ENCODE measurements at regions not wholly inside any gene's neighbourhood (a gene's known extent, or its start where the extent isn't known, plus 50 kb on each side); places are given as distances from the start of the nearest gene placed in this dataset.

- TF ChIP-seq TRIM24 (CRISPR knock-in tag; IDR thresholded peaks at IDR 0.05): peak; percentile 36; the same call in 1 of the 2 replicates
- no peak for TF ChIP-seq ZNF20 (CRISPR knock-in tag; IDR thresholded peaks at IDR 0.05)
- TF ChIP-seq ZNF619 (CRISPR knock-in tag; IDR thresholded peaks at IDR 0.05): no peak
- TF ChIP-seq SRSF9 (IDR thresholded peaks at IDR 0.05; ENCODE audit: borderline replicate concordance, insufficient read depth, low read depth, low read length, poor library complexity, severe bottlenecking): no peak
- TF ChIP-seq SP2 (CRISPR knock-in tag; IDR thresholded peaks at IDR 0.05): no peak
- no peak for TF ChIP-seq GABPA (IDR thresholded peaks at IDR 0.05; ENCODE audit: low read depth, low read length)
- TF ChIP-seq GABPA (CRISPR knock-in tag; IDR thresholded peaks at IDR 0.05; ENCODE audit: low read depth): no peak
- peak; percentile 26 for TF ChIP-seq SKI (IDR thresholded peaks at IDR 0.05; ENCODE audit: partially characterized antibody)
- no peak for TF ChIP-seq ZNF672 (CRISPR knock-in tag; IDR thresholded peaks at IDR 0.05)
- peak; percentile 84 for TF ChIP-seq BCL6 (CRISPR knock-in tag; IDR thresholded peaks at IDR 0.05)
- TF ChIP-seq AHR (CRISPR knock-in tag; IDR thresholded peaks at IDR 0.05): no peak
- TF ChIP-seq KAT7 (CRISPR knock-in tag; IDR thresholded peaks at IDR 0.05; ENCODE audit: borderline replicate concordance): 0 out of 2 replicates have a peak, but pooled peaks have one; percentile 37
- no peak for TF ChIP-seq ZKSCAN5 (CRISPR knock-in tag; IDR thresholded peaks at IDR 0.05)
- TF ChIP-seq TCF7 (IDR thresholded peaks at IDR 0.05; ENCODE audit: low read depth): no peak
- no peak for TF ChIP-seq ZNF704 (CRISPR knock-in tag; IDR thresholded peaks at IDR 0.05; ENCODE audit: borderline replicate concordance)
- TF ChIP-seq ZNF879 (CRISPR knock-in tag; IDR thresholded peaks at IDR 0.05): no peak
- TF ChIP-seq JUNB (CRISPR knock-in tag; IDR thresholded peaks at IDR 0.05; ENCODE audit: borderline replicate concordance): no peak
- no peak for TF ChIP-seq EZH2 (conservative IDR thresholded peaks at IDR 0.05; ENCODE audit: low read depth, low read length)
- TF ChIP-seq HNF4G (IDR thresholded peaks at IDR 0.05; ENCODE audit: borderline replicate concordance, low read depth, low read length): no peak
- TF ChIP-seq HNF4G (CRISPR knock-in tag; IDR thresholded peaks at IDR 0.05; ENCODE audit: borderline replicate concordance, low read depth): 0 out of 2 replicates have a peak, but pooled peaks have one; percentile 26
- 0 out of 2 replicates have a peak, but pooled peaks have one; percentile 19 for TF ChIP-seq RCOR2 (CRISPR knock-in tag; IDR thresholded peaks at IDR 0.05)
- TF ChIP-seq JUND (CRISPR knock-in tag; IDR thresholded peaks at IDR 0.05): peak; percentile 27; the same call in 1 of the 2 replicates
- TF ChIP-seq ELF4 (CRISPR knock-in tag; IDR thresholded peaks at IDR 0.05; ENCODE audit: borderline replicate concordance): no peak
- no peak for TF ChIP-seq ZBTB34 (CRISPR knock-in tag; IDR thresholded peaks at IDR 0.05)
- no peak for TF ChIP-seq FOXA1 (IDR thresholded peaks at IDR 0.05)
- TF ChIP-seq FOXA1 (CRISPR knock-in tag; IDR thresholded peaks at IDR 0.05): 0 out of 2 replicates have a peak, but pooled peaks have one; percentile 14
- TF ChIP-seq FOXK1 (CRISPR knock-in tag; IDR thresholded peaks at IDR 0.05; ENCODE audit: borderline replicate concordance, low read depth): peak; percentile 48; the same call in 1 of the 2 replicates
- TF ChIP-seq ETV6 (CRISPR knock-in tag; conservative IDR thresholded peaks at IDR 0.05): no peak
- TF ChIP-seq RARA (CRISPR knock-in tag; IDR thresholded peaks at IDR 0.05): peak; percentile 94
- peak; percentile 67; the same call in 1 of the 2 replicates for TF ChIP-seq RXRA (CRISPR knock-in tag; IDR thresholded peaks at IDR 0.05)
- peak; percentile 77 for TF ChIP-seq ZSCAN25 (CRISPR knock-in tag; IDR thresholded peaks at IDR 0.05)
- TF ChIP-seq ZNF703 (CRISPR knock-in tag; IDR thresholded peaks at IDR 0.05; ENCODE audit: borderline replicate concordance): no peak
- peak; percentile 61 for TF ChIP-seq HNF4A (CRISPR knock-in tag; IDR thresholded peaks at IDR 0.05)
Measured at GRCh38 chr3:177449360-177450006, 252.2 kb upstream of the TBL1XR1 start (continued).
